Chondrocyte (in vitro differentiated cells): ENCODE measurements at regions not wholly inside any gene's neighbourhood (a gene's known extent, or its start where the extent isn't known, plus 50 kb on each side); places are given as distances from the start of the nearest gene placed in this dataset.
A peak's percentile ranks its signal among the peaks of the same experiment; 100 is the strongest.

Source experiments
- DNase-seq: peaks from one replicate; pipeline ENCODE4 v3.0.0; 2021; ENCODE audit warnings: mixed read lengths, low spot score
- H3K27ac Mint-ChIP-seq: one replicate; pipeline ENCODE4 v1.8.0; 2021; ENCODE audit warnings: mild to moderate bottlenecking, moderate library complexity, mixed read lengths; ENCODE audit not compliant: unreplicated experiment
- H3K27me3 Mint-ChIP-seq: 2 replicates; pipeline ENCODE4 v1.8.0; 2021; ENCODE audit warnings: low read depth, mixed read lengths
- H3K36me3 Mint-ChIP-seq: 2 replicates; pipeline ENCODE4 v1.8.0; 2021; ENCODE audit warnings: low read depth, mixed read lengths
- H3K4me1 Mint-ChIP-seq: 2 replicates; pipeline ENCODE4 v1.8.0; 2021; ENCODE audit warnings: low read depth, mild to moderate bottlenecking, mixed read lengths
- H3K4me3 Mint-ChIP-seq: one replicate; pipeline ENCODE4 v1.8.0; 2021; ENCODE audit warnings: mild to moderate bottlenecking, moderate library complexity, mixed read lengths; ENCODE audit not compliant: unreplicated experiment
- H3K9me3 Mint-ChIP-seq: 2 replicates; pipeline ENCODE4 v1.8.0; 2021; ENCODE audit warnings: low read depth, mixed read lengths
- TF ChIP-seq, protein P1 (sequence below): fragments of 200-600 bp; sonication (generic); IDR thresholded peaks from 2 replicates; pipeline ENCODE4 v1.5.0; 2021; ENCODE audit warnings: antibody characterized with exemption, mild to moderate bottlenecking, moderate library complexity

DNA sequence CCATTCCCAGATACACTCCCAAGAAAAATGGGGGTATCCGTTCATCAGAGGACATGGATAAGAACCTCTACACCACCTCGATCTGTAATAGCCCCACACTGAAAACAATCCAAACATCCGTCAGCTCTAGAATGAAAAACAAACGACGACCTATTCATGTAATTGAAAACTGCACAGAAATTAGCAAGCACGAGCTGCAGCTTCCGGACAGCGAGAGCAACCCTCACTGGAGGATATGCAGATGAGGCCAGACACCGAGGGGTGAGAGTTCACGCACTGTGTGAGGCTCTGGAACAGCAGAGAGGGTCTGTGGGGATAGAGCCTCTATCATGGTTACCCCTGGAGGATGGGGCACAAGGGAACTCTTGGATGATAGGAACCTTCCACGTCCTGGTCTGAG lies 143.9 kb upstream of the NCOR2 start:
- Mint-ChIP-seq H3K9me3 (peaks cover 4% of the 10 kb centered on the region), H3K27me3 (no peaks in the 10 kb centered on the region), H3K36me3 (no peaks in the 10 kb centered on the region), H3K4me1 (peaks cover 34% of the 10 kb centered on the region), H3K4me3 (no peak overlapping the region), H3K27ac (no peak overlapping the region)
- DNase-seq = no peak
- TF ChIP-seq, protein P1, sequence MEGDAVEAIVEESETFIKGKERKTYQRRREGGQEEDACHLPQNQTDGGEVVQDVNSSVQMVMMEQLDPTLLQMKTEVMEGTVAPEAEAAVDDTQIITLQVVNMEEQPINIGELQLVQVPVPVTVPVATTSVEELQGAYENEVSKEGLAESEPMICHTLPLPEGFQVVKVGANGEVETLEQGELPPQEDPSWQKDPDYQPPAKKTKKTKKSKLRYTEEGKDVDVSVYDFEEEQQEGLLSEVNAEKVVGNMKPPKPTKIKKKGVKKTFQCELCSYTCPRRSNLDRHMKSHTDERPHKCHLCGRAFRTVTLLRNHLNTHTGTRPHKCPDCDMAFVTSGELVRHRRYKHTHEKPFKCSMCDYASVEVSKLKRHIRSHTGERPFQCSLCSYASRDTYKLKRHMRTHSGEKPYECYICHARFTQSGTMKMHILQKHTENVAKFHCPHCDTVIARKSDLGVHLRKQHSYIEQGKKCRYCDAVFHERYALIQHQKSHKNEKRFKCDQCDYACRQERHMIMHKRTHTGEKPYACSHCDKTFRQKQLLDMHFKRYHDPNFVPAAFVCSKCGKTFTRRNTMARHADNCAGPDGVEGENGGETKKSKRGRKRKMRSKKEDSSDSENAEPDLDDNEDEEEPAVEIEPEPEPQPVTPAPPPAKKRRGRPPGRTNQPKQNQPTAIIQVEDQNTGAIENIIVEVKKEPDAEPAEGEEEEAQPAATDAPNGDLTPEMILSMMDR = no peak

DNA sequence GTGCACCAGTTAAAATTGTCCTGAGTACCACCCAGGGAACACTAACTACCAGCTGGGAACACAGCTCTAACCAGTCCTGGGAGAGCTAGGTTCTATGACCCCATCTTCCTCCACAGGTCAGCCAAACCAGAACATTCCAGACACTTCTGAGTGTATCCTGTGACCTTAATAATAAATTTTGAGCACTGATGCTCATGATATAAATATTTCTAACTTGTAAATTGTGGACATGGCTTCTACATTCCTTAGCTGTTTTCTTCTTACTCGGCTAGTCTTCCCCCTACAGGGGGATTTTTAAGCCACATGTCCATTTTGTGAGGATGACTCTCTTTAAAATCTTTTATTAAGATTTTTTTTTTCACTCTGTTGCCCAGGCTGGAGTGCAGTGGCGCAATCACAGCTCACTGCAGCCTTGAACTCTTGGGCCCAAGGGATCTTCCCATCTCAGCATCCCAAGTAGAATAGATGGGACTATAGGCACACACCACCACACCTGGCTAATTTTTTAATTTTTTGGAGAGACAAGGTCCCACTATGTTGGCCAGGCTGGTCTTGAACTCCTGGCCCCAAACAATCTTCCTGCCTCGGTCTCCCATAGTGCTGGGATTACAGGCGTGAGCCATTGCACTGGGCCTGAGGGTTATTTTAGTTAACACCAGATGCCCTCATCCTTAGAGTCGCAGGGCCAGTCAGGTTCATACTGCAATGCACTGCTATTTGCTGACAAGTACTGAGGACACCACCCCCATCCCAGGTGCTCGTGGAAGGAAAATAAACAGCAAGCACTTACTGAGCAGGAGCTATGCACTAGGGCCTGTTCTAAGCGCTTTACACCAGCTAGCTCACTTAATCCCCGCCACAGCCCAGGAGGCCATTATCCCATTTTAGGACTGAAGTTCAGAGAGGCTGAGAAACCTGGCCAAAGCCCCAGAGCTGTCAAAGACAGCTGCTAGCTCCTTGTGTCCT lies 142.6 kb upstream of the NCOR2 start:
- DNase-seq = no peak
- TF ChIP-seq, protein P1 = peak; percentile 78
- no peaks in the 10 kb centered on the region for H3K36me3 Mint-ChIP-seq
- peaks cover 4% of the 10 kb centered on the region for H3K9me3 Mint-ChIP-seq
- no peak overlapping the region for H3K27ac Mint-ChIP-seq
- no peaks in the 10 kb centered on the region for H3K27me3 Mint-ChIP-seq
- peaks cover 25% of the 10 kb centered on the region for H3K4me1 Mint-ChIP-seq
- no peak overlapping the region for H3K4me3 Mint-ChIP-seq

DNA sequence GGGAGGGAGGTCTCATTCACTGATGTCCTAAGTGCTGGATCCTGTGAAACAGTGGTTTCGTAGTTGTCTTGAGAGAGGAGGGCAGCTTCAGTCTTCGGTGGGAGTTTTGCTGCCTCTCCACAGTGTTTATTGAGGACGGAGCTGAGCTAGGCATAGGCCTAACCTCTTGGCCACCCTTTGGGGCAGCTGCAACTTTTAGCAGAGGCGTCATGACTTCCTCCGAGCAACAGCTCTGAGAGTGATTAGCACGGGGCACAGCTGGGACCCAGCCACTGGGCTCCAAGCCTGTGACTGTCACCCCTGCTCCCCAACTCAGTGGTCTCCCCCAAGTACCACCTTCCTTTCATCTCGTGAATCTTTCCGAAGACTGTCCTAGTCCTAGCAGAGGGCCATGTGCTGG lies 139.9 kb upstream of the NCOR2 start:
- no peak for DNase-seq

DNA sequence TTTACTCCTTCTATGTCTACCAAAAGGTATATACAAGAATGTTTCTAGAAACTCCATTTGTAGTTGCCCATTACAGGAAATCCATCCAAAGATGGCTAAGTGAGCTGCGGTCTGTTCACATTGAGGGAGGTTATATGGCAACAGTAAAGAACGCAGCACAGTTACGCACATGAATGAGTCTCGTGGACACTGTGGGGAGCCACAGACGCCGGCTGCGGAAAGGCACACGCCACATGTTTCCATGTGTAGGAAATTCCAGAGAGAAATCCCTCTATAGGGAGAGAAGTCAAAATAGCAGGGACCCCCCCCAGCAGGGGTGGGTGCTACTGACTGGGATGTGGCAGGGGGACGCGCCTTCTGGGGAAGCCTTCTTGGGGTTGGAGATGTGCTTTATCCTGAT lies 139.0 kb upstream of the NCOR2 start:
- TF ChIP-seq, protein P1 = no peak
- Mint-ChIP-seq H3K4me3 (no peak overlapping the region), H3K9me3 (peaks cover 4% of the 10 kb centered on the region), H3K27ac (no peak overlapping the region), H3K27me3 (no peaks in the 10 kb centered on the region), H3K4me1 (peaks cover 19% of the 10 kb centered on the region), H3K36me3 (no peaks in the 10 kb centered on the region)
- no peak for DNase-seq

More for the DNA sequence above, 139.9 kb upstream of the NCOR2 start:
- Mint-ChIP-seq H3K27me3 (no peaks in the 10 kb centered on the region), H3K4me1 (peaks cover 18% of the 10 kb centered on the region), H3K4me3 (no peak overlapping the region), H3K9me3 (peaks cover 4% of the 10 kb centered on the region), H3K27ac (no peak overlapping the region), H3K36me3 (no peaks in the 10 kb centered on the region)
- TF ChIP-seq, protein P1 = no peak

DNA sequence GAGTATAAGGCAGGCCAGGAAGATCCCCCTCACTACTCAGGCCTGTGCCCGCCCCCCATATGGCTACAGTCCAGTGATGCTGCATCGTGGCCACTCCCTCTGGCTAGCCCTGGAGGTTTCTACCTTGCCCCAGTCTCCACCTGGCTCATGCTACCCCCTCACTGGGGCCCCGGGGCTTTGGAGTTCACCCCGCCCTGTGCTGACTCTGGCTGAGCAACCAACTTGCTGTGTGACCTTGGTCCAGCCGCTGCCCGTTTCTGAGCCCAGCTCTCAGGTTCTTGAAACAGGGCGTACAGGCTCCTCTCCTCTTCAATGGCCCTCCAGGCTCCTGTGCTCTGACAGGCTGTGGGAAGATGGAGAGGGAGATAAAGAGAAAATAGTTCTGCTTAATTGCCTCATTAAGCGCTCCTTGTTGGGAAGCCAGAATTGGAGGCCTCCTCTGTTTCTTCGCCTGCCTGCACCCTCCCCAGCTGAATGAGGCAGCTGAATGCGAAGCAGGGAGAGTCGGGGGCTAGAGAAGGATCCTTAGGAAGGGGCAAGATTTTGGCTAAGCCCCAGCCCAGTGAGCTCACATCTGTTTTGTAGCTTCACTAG lies 138.2 kb upstream of the NCOR2 start:
- TF ChIP-seq, protein P1 = no peak

More for the DNA sequence above, 138.2 kb upstream of the NCOR2 start:
- Mint-ChIP-seq H3K4me1 (peaks cover 25% of the 10 kb centered on the region), H3K27me3 (no peaks in the 10 kb centered on the region), H3K9me3 (peaks cover 4% of the 10 kb centered on the region), H3K36me3 (no peaks in the 10 kb centered on the region), H3K27ac (no peak overlapping the region), H3K4me3 (no peak overlapping the region)
- no peak for DNase-seq
